BLaER1 (cell line): ENCODE measurements at regions not wholly inside any gene's neighbourhood (a gene's known extent, or its start where the extent isn't known, plus 50 kb on each side); places are given as distances from the start of the nearest gene placed in this dataset.
"Not testable (repeated sequence)": the region's sequence is repeated elsewhere in the genome, so short reads cannot be mapped to it uniquely, and the experiment has no call there.

ENCODE experiments used
- H3K27ac ChIP-seq: shearing (Covaris generic); formaldehyde crosslinking; 2 replicates; pipeline ENCODE4 v1.8.1; 2022
- H3K27me3 ChIP-seq: shearing (Covaris generic); formaldehyde crosslinking; 2 replicates; pipeline ENCODE4 v1.8.1; 2022
- H3K36me3 ChIP-seq: shearing (Covaris generic); formaldehyde crosslinking; 2 replicates; pipeline ENCODE4 v1.8.1; 2022
- H3K4me1 ChIP-seq: shearing (Covaris generic); formaldehyde crosslinking; 2 replicates; pipeline ENCODE4 v1.8.1; 2022
- H3K4me2 ChIP-seq: shearing (Covaris generic); formaldehyde crosslinking; 2 replicates; pipeline ENCODE4 v1.8.1; 2022
- H3K4me3 ChIP-seq: shearing (Covaris generic); formaldehyde crosslinking; 2 replicates; pipeline ENCODE4 v1.8.1; 2022
- H3K9ac ChIP-seq: shearing (Covaris generic); formaldehyde crosslinking; 2 replicates; pipeline ENCODE4 v1.8.1; 2022
- H3K9me3 ChIP-seq: shearing (Covaris generic); formaldehyde crosslinking; 2 replicates; pipeline ENCODE4 v1.8.1; 2022
- H4K20me1 ChIP-seq: shearing (Covaris generic); formaldehyde crosslinking; 2 replicates; pipeline ENCODE4 v1.8.1; 2022
- Cebpa-rat ChIP-seq: shearing (Covaris generic); IDR thresholded peaks from 2 replicates; pipeline ENCODE4 v1.8.1; 2022

DNA sequence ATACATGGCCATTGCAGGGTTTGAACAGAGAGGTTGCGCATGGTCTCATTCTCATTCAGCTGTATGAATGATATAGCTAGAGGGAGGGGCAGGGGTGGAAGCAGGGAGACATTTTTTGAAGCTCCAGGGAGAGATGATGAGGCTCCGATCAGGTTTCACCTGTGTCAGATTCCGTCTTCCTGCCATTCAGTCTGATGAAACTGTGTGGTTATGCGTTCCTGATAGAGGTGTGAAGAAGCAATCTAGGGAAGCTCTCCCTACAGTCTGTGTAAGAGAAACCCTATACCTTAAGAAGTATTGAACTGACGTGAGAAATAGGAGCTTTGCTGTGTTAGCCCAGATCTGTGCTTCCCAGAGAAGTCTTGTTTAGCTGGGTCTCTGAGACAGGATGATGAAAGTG lies 171.9 kb upstream of the NDN start:
- no peak overlapping the region for H3K9ac ChIP-seq
- peaks cover 24% of the 10 kb centered on the region for H3K4me1 ChIP-seq
- H3K4me2 ChIP-seq, result no peak overlapping the region
- no peaks in the 10 kb centered on the region for H3K27me3 ChIP-seq
- no peaks in the 10 kb centered on the region for H3K36me3 ChIP-seq
- no peaks in the 10 kb centered on the region for H4K20me1 ChIP-seq
- H3K4me3 ChIP-seq, result no peak overlapping the region
- no peak for TF ChIP-seq Cebpa-rat
- no peaks in the 10 kb centered on the region for H3K9me3 ChIP-seq
- no peak overlapping the region for H3K27ac ChIP-seq

DNA sequence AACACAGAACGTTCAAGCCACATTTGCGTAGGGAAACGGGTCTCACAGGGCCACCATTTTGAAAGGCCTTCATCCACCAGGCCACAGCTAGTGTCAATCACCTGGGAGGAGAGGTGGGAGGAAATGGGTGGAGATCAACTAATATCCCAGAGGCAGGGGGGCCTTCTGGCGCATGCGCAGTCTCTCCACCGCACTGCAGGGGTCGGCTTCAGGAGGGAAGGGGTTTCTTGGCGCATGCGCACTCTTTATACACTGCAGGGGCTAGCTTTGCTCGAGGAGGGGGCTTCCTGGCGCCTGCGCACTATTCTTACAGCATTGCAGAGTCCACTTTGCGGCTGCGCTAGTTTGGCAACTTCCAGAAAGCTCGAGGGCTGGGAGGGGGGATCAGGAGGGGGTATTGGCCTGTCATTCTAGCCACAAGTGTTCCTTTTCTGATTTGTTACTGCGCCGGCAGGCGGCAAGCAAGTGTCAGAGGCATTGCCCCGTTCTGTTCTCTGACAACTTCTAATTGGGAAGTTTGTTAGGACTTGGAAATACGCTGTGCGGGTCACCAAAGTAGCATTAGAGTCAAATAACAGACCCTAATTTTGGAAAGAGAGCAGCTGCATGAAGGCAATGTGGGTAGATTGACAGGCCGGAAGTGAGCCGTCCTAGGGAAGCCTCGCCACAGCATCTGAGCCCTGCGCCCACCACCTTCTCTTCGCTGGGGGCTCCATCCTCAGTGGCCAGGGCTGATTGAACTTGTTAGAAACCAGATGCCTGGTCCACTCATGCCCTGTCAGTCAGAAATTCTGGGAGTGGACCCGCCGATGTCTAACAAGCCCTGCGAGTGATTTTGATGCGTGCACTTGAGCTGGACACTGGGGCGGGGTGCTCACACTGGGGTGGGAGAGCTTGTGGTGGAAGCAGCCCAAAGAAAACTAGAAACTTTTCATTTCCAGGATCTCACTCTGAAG lies 173.5 kb upstream of the NDN start:
- no peak for TF ChIP-seq Cebpa-rat
- H3K4me1 ChIP-seq, result peaks cover 9% of the 10 kb centered on the region
- H3K27me3 ChIP-seq, result no peaks in the 10 kb centered on the region
- H3K4me2 ChIP-seq, result no peak overlapping the region
- no peak overlapping the region for H3K27ac ChIP-seq
- H4K20me1 ChIP-seq, result no peaks in the 10 kb centered on the region
- H3K4me3 ChIP-seq, result no peak overlapping the region
- H3K9ac ChIP-seq, result no peak overlapping the region
- H3K9me3 ChIP-seq, result no peaks in the 10 kb centered on the region
- no peaks in the 10 kb centered on the region for H3K36me3 ChIP-seq

GRCh38 chr15:23866832-23867231 lies 179.7 kb upstream of the NDN start:
- H3K27ac ChIP-seq, result no peak overlapping the region
- no peak overlapping the region for H3K4me2 ChIP-seq
- no peaks in the 10 kb centered on the region for H3K27me3 ChIP-seq
- H3K4me3 ChIP-seq, result no peak overlapping the region
- H4K20me1 ChIP-seq, result no peaks in the 10 kb centered on the region
- H3K36me3 ChIP-seq, result no peaks in the 10 kb centered on the region
- no peaks in the 10 kb centered on the region for H3K4me1 ChIP-seq
- no peak for TF ChIP-seq Cebpa-rat
- no peaks in the 10 kb centered on the region for H3K9me3 ChIP-seq
- H3K9ac ChIP-seq, result no peak overlapping the region

- Histone ChIP-seq H4K20me1 (no peaks in the 10 kb centered on the region), H3K27me3 (no peaks in the 10 kb centered on the region), H3K4me3 (0 out of 2 replicates have a peak overlapping the region, but pooled peaks have one; percentile 38), H3K36me3 (no peaks in the 10 kb centered on the region), H3K9me3 (0 out of 2 replicates have a peak, but pooled peaks cover 8% of the 10 kb centered on the region), H3K4me2 (peak overlapping the region; percentile 65), H3K27ac (no peak overlapping the region), H3K9ac (no peak overlapping the region), H3K4me1 (no peaks in the 10 kb centered on the region)
- TF ChIP-seq Cebpa-rat, result no peak
Measured at GRCh38 chr15:23869396-23869795, 182.3 kb upstream of the NDN start.

GRCh38 chr15:23873613-23874012 lies 186.5 kb upstream of the NDN start:
- H3K9ac ChIP-seq, H3K27me3 ChIP-seq, H3K9me3 ChIP-seq, H4K20me1 ChIP-seq, H3K4me2 ChIP-seq, H3K36me3 ChIP-seq, H3K4me3 ChIP-seq, H3K4me1 ChIP-seq, H3K27ac ChIP-seq: not testable (repeated sequence)

GRCh38 chr15:23877502-23878412 lies 190.7 kb upstream of the NDN start:
- Histone ChIP-seq H3K27ac (no peak overlapping the region), H3K36me3 (no peaks in the 10 kb centered on the region), H3K4me1 (no peaks in the 10 kb centered on the region), H3K27me3 (no peaks in the 10 kb centered on the region), H3K9me3 (0 out of 2 replicates have a peak, but pooled peaks cover 16% of the 10 kb centered on the region), H3K4me2 (peak overlapping the region; percentile 33), H3K9ac (no peak overlapping the region), H3K4me3 (no peak overlapping the region), H4K20me1 (no peaks in the 10 kb centered on the region)
- no peak for TF ChIP-seq Cebpa-rat

GRCh38 chr15:23881291-23881690 lies 194.2 kb upstream of the NDN start:
- Histone ChIP-seq H3K4me2 (no peak overlapping the region), H3K4me1 (no peaks in the 10 kb centered on the region), H3K27me3 (no peaks in the 10 kb centered on the region), H4K20me1 (no peaks in the 10 kb centered on the region), H3K4me3 (no peak overlapping the region), H3K9me3 (0 out of 2 replicates have a peak, but pooled peaks cover 8% of the 10 kb centered on the region), H3K36me3 (no peaks in the 10 kb centered on the region), H3K27ac (no peak overlapping the region), H3K9ac (no peak overlapping the region)
- TF ChIP-seq Cebpa-rat, result no peak

- Histone ChIP-seq H3K27me3 (no peaks in the 10 kb centered on the region), H4K20me1 (no peaks in the 10 kb centered on the region), H3K9me3 (no peaks in the 10 kb centered on the region), H3K4me1 (0 out of 2 replicates have a peak, but pooled peaks cover 5% of the 10 kb centered on the region), H3K4me3 (no peak overlapping the region), H3K4me2 (no peak overlapping the region), H3K36me3 (no peaks in the 10 kb centered on the region), H3K27ac (no peak overlapping the region), H3K9ac (no peak overlapping the region)
- TF ChIP-seq Cebpa-rat, result no peak
Measured at GRCh38 chr15:23890218-23890617, 203.1 kb upstream of the NDN start.

DNA sequence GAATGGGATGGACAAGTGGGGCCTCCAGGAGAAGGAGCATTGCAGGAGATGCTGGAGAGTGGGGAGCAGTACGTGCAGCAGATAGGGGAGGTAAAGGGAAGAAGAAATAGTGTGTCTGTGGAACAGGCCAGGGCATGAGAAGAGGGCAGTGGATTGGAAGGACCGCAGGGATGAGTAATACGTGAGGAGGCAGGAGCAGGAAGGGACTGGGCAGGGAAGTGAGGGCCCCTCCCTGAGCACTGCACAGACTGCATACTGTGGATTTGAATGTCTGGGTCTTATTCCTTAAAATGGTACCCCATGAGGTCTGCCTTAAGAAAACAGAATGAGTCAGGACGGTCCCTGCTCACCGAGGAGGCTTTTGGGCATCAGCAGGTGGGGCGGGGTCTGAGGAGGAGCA lies 210.0 kb upstream of the NDN start:
- no peak overlapping the region for H3K4me3 ChIP-seq
- no peaks in the 10 kb centered on the region for H3K36me3 ChIP-seq
- no peak overlapping the region for H3K4me2 ChIP-seq
- no peak overlapping the region for H3K9ac ChIP-seq
- H3K9me3 ChIP-seq, result no peaks in the 10 kb centered on the region
- H3K27ac ChIP-seq, result no peak overlapping the region
- H3K4me1 ChIP-seq, result no peaks in the 10 kb centered on the region
- H4K20me1 ChIP-seq, result no peaks in the 10 kb centered on the region
- no peaks in the 10 kb centered on the region for H3K27me3 ChIP-seq
- no peak for TF ChIP-seq Cebpa-rat

GRCh38 chr15:23897531-23897930 lies 210.4 kb upstream of the NDN start:
- Histone ChIP-seq H3K36me3 (no peaks in the 10 kb centered on the region), H3K4me2 (no peak overlapping the region), H3K9ac (no peak overlapping the region), H4K20me1 (no peaks in the 10 kb centered on the region), H3K9me3 (no peaks in the 10 kb centered on the region), H3K4me3 (no peak overlapping the region), H3K27ac (no peak overlapping the region), H3K4me1 (no peaks in the 10 kb centered on the region), H3K27me3 (no peaks in the 10 kb centered on the region)
- TF ChIP-seq Cebpa-rat, result no peak
